ENCODE measurements at regions not wholly inside any gene's neighbourhood (a gene's known extent, or its start where the extent isn't known, plus 50 kb on each side); places are given as distances from the start of the nearest gene placed in this dataset.

DNA sequence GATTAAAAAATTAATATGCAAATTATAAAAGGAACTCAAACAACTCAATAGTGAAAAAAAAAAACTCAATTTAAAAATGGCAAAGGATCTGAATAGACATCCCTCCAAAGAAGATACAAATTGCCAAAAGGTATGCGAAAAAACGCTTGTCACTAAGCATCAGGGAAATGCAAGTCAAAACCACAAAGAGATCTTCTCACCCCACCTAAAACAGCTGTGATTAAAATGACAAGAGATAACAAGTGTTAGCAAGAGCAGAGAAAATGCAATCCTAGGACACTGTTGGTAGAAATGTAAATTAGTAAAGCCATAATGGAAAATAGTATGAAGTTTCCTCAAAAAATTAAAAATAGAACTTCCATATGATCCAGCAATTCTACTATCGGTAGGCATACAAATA, 166.3 kb upstream of the ZC3H12C start:
- Mint-ChIP-seq H3K27ac (no peak overlapping the region), H3K4me3 (no peak overlapping the region), H3K9me3 (peaks cover 47% of the 10 kb centered on the region), H3K36me3 (peaks cover 18% of the 10 kb centered on the region), H3K4me1 (peaks cover 6% of the 10 kb centered on the region), H3K27me3 (ENCODE audit: low read depth) (no peaks in the 10 kb centered on the region)
- DNase-seq (ENCODE audit: low spot score in 2 of 2, unreplicated experiment in 2 of 2) = no peak
- TF ChIP-seq, protein P1, sequence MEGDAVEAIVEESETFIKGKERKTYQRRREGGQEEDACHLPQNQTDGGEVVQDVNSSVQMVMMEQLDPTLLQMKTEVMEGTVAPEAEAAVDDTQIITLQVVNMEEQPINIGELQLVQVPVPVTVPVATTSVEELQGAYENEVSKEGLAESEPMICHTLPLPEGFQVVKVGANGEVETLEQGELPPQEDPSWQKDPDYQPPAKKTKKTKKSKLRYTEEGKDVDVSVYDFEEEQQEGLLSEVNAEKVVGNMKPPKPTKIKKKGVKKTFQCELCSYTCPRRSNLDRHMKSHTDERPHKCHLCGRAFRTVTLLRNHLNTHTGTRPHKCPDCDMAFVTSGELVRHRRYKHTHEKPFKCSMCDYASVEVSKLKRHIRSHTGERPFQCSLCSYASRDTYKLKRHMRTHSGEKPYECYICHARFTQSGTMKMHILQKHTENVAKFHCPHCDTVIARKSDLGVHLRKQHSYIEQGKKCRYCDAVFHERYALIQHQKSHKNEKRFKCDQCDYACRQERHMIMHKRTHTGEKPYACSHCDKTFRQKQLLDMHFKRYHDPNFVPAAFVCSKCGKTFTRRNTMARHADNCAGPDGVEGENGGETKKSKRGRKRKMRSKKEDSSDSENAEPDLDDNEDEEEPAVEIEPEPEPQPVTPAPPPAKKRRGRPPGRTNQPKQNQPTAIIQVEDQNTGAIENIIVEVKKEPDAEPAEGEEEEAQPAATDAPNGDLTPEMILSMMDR (IDR thresholded peaks at IDR 0.05; ENCODE audit: unreplicated experiment) = no peak

DNA sequence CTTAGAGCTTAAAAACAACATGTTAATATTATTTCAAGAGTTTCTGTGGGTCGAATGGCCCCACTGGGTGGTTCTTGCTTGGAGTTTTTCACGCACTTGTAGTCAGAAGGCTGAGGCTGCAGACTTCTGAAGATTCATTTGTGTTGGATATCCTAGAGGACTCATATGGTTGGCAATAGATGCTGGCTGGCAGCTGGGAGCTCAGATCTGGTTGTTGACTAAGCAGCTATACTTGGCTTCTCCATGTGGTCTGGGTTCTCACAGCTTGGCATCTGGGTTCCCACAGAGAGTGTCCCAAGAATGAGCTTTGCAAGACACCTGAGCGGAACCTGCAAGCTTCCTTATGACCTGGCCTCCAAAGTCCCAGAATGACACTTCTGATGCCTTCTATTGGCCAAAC, 163.9 kb upstream of the ZC3H12C start:
- Mint-ChIP-seq H3K36me3 (peaks cover 15% of the 10 kb centered on the region), H3K27ac (no peak overlapping the region), H3K27me3 (ENCODE audit: low read depth) (no peaks in the 10 kb centered on the region), H3K4me3 (no peak overlapping the region), H3K4me1 (peaks cover 6% of the 10 kb centered on the region), H3K9me3 (peaks cover 33% of the 10 kb centered on the region)
- no peak for DNase-seq (ENCODE audit: low spot score in 2 of 2, unreplicated experiment in 2 of 2)
- TF ChIP-seq, protein P1 (IDR thresholded peaks at IDR 0.05; ENCODE audit: unreplicated experiment) = no peak

DNA sequence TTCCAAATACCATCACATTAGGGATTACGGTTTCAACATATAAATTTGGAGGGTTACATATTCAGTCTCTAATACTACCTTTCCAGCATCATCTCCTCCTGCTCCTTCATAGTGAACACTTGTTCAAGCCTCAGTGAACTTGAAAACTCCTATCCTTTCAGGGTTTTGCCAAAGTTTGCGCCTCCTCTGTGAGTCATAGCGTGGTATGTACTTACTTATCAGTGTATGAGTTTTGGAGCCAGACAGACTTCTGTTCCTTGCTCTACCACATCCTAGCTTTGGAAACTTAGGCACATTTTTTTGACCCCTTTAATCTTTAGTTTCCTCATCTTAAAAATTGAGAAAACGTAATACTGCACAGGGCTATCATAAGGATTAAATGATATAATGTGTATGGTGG, 160.1 kb upstream of the ZC3H12C start:
- H3K9me3 Mint-ChIP-seq = no peaks in the 10 kb centered on the region
- no peak overlapping the region for H3K4me3 Mint-ChIP-seq
- H3K36me3 Mint-ChIP-seq = no peaks in the 10 kb centered on the region
- peaks cover 12% of the 10 kb centered on the region for H3K4me1 Mint-ChIP-seq
- DNase-seq (ENCODE audit: low spot score in 2 of 2, unreplicated experiment in 2 of 2) = no peak
- no peaks in the 10 kb centered on the region for H3K27me3 Mint-ChIP-seq (ENCODE audit: low read depth)
- no peak overlapping the region for H3K27ac Mint-ChIP-seq
- TF ChIP-seq, protein P1 (IDR thresholded peaks at IDR 0.05; ENCODE audit: unreplicated experiment) = no peak

DNA sequence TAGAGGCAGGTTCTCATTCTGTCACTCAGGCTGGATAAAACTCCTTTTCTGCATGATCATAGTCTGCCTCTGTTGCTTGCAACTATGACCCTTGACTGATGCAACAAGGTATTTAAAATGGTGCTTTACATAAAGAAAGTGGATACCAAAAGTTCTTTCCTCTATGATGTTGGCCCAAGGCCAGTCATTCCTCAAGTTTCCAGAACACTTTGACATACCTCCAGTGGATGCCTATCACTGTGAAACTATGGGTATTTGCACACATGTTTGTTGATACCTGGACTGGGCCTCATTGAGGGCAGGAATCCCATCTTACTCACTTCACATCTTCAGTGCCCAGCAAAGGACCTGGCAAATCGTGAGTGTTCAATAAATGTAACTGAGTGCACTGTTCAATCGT, 159.0 kb upstream of the ZC3H12C start:
- Mint-ChIP-seq H3K36me3 (no peaks in the 10 kb centered on the region), H3K27me3 (ENCODE audit: low read depth) (no peaks in the 10 kb centered on the region), H3K27ac (no peak overlapping the region), H3K4me1 (peaks cover 12% of the 10 kb centered on the region), H3K9me3 (no peaks in the 10 kb centered on the region), H3K4me3 (no peak overlapping the region)
- DNase-seq (ENCODE audit: low spot score in 2 of 2, unreplicated experiment in 2 of 2) = no peak
- TF ChIP-seq, protein P1 (IDR thresholded peaks at IDR 0.05; ENCODE audit: unreplicated experiment) = no peak

DNA sequence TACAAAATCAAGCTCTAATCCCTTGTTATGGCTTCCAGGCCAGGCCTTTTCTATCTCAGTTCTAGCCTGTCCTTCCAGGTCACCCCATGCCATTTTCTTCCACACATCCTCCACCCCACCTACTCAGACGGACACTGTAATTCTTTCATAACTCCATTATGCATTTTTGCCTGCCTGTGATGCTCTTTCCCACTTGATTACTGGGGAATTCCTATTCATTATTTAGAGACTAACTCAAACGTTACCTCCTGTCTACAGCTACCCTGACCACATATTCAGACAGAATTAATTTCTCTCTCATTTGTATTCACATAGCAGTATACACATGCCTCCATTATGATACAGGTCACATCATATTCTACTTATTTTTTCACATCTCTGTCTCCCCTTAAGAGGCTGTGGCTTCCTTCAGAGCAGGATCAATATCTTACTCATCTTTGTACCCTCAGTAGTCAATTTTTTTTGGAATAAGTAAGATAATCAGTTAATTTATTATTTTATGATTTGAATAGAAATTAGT, 156.5 kb upstream of the ZC3H12C start:
- H3K9me3 Mint-ChIP-seq = no peaks in the 10 kb centered on the region
- TF ChIP-seq, protein P1 (IDR thresholded peaks at IDR 0.05; ENCODE audit: unreplicated experiment) = no peak
- DNase-seq (ENCODE audit: low spot score in 2 of 2, unreplicated experiment in 2 of 2) = no peak
- H3K27me3 Mint-ChIP-seq (ENCODE audit: low read depth) = no peaks in the 10 kb centered on the region
- no peaks in the 10 kb centered on the region for H3K36me3 Mint-ChIP-seq
- peaks cover 6% of the 10 kb centered on the region for H3K4me1 Mint-ChIP-seq
- H3K27ac Mint-ChIP-seq = no peak overlapping the region
- no peak overlapping the region for H3K4me3 Mint-ChIP-seq

DNA sequence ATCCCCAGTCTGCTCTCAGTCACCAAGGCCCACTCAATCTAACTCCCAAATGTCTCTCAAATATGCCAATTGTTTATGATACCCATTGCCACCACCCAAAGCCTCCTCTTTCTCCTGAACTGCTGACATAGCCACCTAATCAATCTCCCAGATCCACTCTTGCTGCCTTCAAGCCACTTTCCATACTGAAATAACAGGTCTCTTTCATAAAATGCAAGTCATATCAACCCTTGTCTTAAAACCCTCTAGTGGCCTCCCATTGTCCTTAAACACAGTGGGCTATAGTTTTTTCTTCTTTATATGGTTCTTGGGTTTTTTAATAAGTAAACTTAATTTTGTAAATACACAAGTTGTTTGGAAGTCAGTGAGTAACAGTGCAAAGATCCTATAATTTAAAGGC, 155.2 kb upstream of the ZC3H12C start:
- H3K27me3 Mint-ChIP-seq (ENCODE audit: low read depth) = no peaks in the 10 kb centered on the region
- H3K9me3 Mint-ChIP-seq = no peaks in the 10 kb centered on the region

More for the DNA sequence above, 155.2 kb upstream of the ZC3H12C start:
- Mint-ChIP-seq H3K4me1 (peaks cover 6% of the 10 kb centered on the region), H3K4me3 (no peak overlapping the region), H3K27ac (no peak overlapping the region), H3K36me3 (no peaks in the 10 kb centered on the region)
- TF ChIP-seq, protein P1 (IDR thresholded peaks at IDR 0.05; ENCODE audit: unreplicated experiment) = no peak
- no peak for DNase-seq (ENCODE audit: low spot score in 2 of 2, unreplicated experiment in 2 of 2)
